NCI-H748 treated with DMSO at 0.1 percent for 48 hours (cell line): ENCODE measurements at regions not wholly inside any gene's neighbourhood (a gene's known extent, or its start where the extent isn't known, plus 50 kb on each side); places are given as distances from the start of the nearest gene placed in this dataset.

Source experiments
- DNase-seq: peaks from one replicate; lab custom pipeline; 2025; lab: John Stamatoyannopoulos, UW

DNA sequence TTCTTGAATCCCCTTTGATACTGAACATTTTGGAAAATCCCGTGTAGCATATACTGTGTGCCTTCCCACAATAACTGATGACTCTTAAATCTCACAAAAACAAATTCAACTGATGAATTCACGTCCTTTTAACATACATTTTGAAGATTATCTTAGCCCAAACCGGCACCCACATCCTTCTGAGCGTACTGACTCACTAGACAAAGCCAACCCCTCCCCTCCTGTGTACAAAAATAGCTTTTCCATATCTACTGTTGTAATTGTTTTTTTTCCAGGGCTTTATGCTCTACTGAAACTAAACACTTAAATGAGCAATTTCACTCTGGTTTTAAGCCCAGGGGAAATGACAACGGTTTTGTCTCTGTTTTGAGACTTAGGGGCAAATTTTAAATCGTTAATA, 109.4 kb upstream of the ATF7IP start:
- DNase-seq = no peak

DNA sequence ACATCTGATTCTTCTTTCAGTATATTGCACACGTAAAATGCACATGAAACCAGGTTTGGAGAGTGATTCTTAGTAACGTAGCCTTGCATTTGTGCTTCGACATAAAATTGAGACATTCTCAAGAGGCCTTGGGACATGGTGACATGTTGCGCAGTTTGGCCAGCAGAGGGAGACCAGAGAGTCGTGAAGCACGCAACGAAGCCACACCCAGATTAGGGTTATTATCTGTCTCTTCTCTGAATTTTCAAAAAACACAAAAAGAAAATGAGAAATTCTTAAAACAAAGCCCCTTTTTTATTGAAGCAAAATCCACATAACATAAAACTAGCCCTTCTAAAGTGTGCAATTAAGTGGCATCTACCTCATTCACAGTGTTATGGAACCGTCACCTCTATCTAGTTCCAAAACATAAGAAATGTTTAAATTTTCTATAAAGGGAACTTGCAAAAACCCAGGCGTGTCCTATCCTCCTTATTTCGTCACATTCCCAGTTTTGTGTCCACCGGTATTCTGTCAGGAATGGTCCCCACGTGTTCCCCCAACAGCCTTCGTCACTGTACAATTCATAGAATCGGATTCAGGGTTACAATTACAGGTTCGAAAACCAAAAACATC, 108.8 kb upstream of the ATF7IP start:
- DNase-seq = peak; percentile 68

DNA sequence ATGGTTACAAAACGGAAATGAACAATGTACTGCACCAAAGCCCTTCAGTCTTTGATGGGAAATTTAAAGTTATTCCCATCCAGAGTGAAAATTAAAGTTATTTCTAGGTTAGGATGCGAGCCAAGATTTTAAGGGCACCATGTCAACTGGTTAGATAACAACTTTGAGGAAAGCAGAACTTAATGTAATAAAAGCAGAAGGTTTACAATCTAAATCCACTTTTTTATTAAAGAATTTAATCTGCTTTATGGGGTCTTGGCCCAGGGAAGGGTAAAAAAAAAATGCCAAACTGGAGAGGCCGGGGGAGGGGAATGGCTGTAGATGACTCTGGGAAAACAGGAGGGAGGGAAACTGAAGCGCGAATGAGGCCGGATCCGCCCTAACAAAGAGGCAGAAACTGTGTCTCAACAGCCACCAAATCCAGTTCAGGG, 108.2 kb upstream of the ATF7IP start:
- DNase-seq = no peak

DNA sequence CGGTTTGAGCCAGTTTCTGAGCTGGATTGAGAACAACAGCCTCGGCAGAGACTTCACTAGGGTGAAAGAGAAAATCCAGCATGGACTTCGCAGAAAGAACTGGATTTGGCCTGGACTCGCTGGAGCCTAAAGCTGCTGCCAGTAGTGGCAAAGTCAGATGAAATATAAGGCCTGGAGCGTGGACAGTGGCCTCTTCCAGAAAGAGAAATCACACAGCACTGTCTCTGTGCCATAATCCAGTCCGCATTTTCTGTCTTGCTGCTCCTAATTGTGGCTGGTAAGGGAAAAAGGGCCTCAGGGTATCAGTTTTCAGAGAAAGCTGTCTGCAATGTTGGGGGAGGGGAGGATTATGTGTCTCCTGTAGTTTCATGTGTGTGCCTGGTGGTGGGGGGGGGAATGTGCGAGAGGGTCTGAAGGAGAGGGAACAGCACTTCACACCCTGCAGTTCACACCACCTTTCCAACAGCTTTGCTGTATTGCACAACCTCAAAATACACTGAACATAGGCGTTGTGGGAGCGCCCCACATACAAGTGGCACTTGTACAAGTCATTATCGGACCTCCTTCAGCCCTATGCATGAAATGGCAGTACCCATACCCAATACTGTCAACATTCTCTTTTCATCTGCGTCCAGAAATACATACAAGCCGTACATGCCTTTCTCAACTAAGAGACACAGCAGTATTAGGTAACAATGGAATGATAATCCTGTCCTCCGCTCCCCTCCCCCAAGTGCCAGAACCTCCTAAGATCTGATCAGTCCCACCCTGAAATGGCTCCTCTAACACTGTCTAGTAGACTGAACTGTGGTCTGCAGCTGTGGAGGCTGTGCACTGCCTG, 107.5 kb upstream of the ATF7IP start:
- no peak for DNase-seq

DNA sequence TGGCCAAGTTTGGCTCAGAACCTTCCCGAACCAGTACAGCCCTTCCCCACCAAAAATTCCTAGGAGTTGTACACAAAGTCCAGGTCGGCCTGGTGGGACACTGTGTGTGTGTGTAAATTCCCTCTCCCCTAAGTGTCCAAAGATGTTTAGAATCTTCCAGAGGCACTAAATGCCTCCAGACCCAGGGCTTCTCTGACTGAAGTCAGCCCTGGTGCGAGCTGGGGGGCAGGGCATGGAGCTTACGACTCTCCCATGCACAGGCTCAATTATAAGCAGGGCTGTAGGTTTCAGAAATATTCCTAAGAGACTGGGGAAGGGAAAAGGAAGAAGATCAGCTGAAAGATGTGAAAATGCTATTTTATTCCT, 106.9 kb upstream of the ATF7IP start:
- DNase-seq = no peak

DNA sequence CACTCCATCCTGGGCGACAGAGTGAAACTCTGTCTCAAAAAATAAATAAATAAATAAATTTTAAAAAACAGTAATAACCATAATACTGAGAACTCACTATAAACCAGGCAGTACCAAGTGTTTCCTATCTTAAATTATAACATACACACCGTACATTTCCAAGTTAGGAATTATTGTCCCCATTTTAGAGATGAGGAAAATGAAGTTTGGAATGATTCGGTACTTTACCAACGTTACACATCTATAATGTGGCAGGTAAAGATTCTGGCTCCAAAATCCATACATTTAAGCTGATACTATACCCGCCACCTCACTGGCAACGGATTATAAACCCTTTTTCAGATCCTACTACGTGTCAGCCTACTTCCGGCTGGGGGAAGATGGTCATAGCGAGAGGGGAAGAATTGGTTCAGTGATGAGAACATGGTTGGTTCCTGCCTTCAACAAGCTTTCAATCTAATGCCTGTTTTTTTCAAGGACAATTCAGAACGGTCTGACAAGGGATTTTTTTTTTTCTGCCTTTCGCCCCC, 105.9 kb upstream of the ATF7IP start:
- DNase-seq = no peak

DNA sequence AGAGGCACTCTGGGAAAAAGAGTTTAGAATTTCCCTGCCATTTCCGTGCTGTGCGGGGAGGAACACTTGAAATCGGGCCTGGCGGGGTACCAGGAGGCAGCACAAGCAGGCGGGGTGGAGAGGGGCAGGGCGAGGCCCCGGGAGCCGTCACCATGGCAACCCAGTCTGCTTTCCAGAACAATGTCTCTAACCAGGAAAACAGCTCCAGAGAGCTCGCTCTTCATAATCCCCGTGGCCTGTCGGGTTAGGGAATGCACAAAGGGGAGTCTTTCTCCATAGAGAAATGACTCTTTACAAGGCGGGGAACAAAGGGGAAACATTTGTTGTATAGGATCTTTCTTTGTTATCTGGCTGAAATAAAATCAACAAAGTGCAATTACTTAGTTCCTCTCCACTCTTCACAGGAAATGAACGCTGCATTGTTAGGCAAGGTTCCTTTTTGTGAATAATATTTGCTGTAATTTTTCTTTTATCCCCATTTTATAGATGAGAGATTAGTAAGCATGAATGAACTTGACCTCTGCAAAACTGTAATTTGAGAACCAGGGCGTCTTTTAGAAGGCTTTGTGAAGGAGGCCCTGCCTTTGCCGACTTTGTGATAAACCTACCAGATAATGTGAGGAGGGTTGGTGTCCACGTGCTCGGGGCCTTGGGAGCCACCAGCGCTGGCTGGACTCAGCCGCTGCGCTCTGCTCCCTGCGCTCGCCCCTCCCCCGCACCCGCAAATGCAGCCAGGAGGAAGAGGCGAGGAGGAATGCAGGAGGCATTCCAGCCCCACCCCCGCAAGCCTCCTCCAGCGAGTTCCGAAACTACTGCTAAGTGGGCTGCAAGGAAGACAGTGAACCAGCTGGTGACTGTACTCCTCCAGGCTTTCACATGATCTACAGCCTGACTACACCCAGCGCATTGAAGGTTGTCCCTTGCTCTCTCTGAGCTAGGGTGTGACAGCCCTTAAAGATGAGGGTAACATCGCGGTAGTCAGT, 105.2 kb upstream of the ATF7IP start:
- DNase-seq = peak; percentile 71

DNA sequence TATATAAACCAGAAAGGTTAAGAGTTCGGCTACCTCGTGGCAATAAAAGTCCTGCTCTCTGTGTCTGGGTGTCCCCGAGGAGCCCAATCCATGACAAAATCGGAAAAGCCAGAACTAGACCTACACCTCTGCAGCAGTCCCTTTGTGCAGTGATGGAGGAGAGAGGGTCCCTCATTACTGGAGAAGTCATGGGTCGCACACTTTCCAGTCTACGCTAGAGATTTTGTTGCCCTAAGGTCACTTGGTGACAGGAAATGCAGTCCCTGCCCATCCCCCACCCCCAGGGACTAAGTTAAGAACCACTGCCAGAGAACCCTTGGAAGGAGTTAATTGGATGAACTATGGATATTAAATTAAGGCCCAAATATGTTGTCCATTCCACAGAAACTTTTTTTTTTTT, 104.4 kb upstream of the ATF7IP start:
- no peak for DNase-seq

DNA sequence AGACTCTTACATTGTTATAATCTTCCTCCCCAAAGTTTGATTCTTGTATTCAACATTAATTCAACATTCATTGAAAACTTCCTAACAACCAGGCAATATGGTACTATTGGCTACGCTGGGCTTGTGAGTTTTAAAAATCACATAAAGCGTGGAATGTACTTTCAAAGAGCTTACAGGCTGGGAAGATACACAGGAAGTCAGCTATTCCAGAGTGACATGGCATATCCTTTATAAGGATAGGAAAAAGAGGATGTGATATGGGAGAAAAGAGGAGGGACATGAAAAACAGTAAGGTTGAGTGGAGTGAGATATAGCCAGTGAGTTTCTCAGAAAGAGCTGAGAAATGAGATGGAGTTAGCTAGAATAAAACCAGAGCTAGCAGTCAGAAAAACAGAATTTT, 103.6 kb upstream of the ATF7IP start:
- no peak for DNase-seq

DNA sequence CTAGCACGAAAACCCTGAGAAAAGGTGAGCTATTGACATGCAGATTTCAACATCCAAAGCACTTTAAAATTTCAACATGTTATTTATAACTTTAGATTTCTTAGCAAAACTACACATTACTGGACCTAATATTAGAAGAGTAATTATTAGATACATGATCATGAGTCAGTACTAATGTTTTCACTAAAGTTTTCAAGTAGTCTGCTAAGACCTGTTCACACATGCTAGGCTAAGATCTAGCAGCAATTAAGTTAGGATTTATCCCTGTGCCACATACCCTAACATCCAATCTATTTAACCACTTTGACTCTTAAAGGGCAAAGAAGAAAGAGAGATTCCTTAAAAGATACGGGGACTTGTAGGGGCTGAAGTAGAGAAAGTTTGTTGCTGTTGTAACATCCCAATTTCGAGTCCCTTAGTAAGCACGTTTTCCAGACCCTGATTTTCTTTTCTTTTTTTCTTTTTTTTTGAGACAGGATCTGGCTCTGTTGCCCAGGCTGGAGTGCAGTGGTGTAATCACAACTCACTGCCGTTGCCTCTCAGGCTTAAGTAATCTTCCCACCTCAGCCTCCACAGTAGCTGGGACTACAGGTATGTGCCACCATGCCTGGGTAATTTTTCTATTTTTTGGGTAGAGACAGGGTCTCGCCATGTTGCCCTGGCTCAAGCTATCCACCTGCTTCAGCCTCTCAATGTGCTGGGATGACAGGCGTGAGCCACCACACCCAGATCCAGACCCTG, 102.5 kb upstream of the ATF7IP start:
- no peak for DNase-seq

DNA sequence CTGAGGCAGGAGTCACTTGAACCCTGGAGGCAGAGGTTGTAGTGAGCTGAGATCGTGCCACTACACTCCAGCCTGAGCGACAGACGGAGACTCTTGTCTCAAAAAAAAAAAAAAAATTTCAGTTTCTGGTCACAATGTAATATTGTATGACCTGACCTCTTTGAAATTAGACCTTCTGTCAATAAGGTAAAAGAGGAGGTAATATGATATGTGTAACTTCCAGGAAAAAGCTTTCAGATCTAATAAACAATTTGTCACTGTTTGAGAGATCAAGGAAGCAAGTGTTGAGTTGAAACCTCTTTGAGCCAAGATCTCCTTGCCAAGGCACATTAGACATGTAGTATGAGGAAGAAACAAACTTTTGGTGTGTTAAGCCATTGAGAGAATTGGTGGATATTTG, 101.7 kb upstream of the ATF7IP start:
- no peak for DNase-seq

DNA sequence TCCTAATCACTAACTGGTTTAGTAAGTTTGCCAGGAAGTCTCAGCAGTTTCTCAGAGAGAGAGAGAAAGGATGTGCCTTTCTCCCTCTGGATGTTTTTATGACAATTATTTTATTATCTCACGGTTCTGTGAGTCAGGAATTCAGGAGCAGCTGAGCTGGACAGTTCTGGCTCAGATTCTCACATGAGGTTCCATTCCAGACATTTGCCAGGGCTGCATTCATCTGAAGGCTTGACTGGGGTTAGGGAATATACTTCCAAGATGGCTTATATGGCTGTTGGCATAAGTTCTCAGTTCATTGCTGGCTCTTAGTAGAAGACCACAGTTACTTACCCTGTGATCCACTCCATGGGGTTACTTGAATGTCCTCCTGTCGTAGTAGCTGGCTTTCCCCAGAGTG, 101.2 kb upstream of the ATF7IP start:
- no peak for DNase-seq

DNA sequence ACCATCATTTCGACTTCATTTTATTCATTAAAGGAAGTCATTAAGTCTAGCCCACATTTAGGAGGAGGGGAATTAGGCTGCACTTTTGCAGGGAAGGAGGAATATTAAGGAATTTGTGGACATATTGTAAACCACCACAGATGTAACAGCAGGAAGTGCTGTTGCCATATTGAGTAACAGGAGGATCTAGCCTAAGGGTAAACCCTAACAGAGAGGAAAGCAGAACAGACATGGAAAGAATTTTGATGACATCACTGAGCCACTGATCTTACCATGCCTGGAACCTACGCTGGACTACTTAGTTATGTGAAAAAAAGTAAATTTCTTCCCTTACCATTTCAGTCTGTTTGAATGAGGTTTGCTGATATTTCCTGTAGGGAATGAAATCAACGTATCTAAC, 100.7 kb upstream of the ATF7IP start:
- DNase-seq = no peak

DNA sequence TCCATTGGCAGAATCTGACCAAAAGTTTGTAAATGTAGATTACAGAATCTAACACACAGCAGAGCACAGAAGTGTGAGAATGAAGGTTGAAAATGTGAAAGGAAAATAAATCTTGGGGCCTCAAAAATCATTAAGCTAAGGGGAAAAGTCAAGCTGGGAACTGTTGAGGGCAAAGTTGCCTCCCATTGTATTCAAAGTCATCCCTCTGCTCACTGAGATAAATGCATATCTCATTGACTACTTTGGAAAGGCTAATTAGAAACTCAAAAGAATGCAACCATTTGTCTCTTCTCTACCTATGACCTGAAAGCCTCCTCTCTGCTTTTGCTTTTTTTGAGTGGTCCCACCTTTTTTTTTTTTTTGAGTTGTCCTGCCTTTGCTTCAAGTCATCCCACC, 97.4 kb upstream of the ATF7IP start:
- DNase-seq = no peak

DNA sequence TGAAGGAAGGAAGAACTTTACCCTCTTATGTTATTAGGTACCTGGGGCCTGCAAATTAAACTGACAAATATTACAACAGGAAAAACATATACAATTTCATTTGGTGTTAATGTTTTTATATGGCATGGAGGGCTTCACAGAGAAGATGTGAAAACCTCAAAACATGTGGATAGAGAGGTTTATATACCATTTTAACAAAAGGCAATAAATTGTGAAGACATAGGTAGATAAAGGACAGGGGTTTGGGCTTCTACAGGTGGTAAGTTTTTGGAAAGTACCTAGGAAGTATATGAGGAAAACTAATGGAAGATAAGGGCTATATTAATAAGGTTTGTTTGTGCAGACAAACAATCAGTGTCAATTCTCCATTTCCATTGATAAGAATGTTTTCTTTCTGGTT, 95.1 kb upstream of the ATF7IP start:
- DNase-seq = no peak

DNA sequence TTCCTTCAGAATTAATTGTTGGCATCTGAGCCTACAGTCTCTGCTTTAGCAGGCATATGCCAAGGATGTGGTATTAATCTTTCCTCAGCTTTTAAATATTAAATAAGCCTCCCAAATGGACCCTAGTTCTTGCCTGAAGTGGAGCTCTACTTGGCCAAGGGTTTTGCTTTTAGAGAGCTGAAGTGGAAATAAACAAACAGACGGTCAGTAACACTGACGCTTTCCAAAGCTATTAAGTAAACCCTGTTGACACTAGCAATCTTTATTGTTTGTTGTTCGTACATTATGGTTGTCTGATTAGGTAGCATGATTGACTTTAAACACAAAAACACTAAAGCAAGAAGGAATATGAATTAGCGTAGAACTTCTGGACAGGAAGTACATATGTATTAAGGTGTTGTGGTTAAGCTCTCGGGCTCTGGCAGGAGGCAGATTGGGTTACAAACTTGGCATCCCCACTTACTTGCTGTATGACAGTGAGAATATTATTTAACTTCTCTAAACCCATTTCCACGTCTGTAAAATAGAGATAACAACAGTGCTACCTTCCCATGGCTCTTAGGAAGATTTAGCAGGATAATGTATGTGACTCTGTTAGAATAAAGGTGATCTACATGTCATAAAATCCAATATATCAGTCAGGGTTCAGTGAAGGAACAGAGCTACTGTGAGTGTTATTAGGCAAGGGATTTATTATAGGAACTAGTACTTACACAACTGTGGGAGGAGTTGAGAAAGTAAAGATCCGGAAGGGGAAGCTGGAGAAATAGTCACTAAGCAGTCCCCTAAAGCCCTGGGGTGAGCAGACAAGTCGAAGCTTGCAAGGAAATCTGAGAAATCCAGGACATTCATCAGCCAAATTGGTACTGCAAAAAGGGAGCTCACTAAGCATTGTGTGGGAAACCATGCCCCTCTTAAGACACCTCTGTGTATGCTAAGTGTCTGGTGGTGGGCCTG, 92.2 kb upstream of the ATF7IP start:
- no peak for DNase-seq

DNA sequence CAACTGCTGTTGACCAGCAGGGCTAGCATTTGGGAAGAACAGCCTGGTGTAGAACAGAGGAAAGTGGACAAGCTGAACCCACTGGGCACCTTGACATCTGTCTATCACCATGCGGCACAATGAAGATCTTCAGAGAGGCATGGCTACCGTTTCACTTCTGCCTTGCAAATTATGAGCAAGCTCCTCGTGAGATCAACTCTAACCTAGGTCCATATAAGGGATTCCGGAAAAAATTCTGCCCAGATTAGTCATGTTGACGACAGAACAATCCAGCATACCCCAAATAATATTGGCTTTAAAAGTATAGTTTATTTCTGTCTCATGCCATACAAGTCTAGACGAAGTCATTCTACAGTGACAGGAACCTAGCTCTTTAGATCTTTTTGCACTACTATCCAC, 91.6 kb upstream of the ATF7IP start:
- DNase-seq = no peak

DNA sequence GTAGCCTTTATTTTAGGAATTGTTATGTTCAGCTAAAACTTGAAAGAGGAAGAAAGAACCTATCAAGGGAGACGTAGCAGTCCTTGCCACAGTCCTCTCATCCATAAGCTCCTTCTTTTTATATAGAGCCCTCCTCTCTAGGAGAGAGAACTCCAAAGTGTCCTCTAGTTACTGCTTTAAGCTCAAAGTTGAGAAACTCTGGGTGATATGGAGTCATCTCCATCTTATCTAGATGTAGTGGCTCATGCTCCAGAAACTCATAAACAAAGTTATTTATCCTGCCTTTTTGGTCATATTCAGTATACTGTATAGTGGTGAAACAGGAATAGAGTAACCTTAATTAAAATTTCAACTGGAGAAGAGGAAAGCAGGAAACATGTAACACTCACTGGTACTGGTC, 90.4 kb upstream of the ATF7IP start:
- DNase-seq = no peak

DNA sequence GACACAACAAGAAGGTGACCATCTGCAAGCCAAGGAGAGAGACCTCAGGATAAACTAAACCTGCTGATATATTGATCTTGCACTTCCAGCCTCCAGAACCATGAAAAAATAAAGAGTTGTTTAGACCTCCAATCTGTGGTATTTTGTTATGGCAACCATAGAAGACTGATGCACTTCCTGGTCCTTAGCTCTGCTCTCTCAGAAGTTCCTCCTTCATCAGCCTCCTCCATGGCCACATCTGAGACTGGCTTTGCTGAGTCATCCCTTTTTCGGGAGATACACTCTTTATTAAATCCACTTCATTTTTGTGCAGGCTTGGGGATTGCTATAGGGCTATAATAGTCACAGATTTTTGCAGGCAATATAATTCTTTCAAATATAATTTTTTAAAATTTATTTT, 89.6 kb upstream of the ATF7IP start:
- no peak for DNase-seq

DNA sequence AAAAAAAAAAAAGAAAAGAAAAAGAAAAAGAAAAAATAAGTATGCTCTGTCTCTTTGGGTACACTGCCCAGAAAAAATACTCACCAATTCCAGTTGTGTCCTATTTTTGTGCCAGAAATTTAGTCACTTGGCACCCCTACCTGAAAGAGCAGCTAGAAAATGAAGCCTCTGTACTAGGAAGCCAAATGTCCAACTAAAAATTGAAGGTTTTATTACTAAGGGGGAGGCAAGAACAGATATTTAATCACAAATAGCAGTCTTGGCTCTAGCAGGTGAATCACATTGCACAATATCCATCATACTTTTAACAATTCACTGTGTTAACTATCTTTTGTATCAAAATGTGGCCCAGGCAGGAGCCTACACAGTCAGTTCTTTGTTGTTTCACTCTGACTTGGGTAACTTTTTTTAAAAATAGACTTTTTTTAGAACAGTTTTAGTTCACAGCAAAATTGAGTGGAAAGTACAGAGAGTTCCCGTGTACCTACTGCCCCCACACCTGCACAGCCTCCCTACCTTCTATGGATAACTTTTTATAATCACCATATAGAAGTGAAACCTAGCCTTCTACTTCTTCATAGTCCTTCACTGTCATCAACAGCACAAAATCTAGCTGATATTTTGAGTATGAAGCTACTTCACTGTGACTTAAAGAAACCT, 87.1 kb upstream of the ATF7IP start:
- no peak for DNase-seq
